ENCODE measurements at regions not wholly inside any gene's neighbourhood (a gene's known extent, or its start where the extent isn't known, plus 50 kb on each side); places are given as distances from the start of the nearest gene placed in this dataset.
"Not testable (repeated sequence)": the region's sequence is repeated elsewhere in the genome, so short reads cannot be mapped to it uniquely, and the experiment has no call there.

DNA sequence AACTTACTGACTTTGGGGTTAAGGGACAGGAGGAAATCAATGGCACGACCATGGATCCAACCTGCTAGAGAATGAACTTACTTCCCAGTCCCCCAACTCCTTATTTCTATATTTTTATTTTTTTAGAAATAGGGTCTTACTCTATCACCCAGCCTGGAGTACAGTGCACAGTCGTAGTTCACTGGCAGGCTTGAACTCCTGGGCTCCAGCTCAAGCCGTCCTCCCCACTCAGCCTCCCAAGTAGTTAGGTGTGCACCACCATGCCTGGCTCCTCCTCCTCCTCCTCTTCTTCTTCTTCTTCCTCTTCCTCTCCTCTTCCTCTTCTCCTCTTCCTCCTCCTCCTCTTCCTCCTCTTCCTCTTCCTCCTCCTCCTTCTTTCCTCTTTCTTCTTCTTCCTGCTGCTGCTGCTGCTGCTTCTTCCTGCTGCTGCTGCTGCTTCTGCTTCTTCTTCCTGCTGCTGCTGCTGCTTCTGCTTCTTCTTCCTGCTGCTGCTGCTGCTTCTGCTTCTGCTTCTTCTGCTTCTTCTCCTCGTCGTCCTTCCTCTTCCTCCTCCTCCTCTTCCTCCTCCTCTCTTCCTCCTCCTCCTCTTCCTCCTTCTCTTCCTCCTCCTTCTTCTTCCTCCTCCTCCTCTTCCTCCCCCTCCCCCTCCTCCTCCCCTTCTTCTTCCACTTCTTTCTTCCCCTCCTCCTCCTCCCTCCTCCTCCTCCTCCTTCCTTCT lies 390.1 kb upstream of the RGS6 start:
- DNase-seq = no peak

DNA sequence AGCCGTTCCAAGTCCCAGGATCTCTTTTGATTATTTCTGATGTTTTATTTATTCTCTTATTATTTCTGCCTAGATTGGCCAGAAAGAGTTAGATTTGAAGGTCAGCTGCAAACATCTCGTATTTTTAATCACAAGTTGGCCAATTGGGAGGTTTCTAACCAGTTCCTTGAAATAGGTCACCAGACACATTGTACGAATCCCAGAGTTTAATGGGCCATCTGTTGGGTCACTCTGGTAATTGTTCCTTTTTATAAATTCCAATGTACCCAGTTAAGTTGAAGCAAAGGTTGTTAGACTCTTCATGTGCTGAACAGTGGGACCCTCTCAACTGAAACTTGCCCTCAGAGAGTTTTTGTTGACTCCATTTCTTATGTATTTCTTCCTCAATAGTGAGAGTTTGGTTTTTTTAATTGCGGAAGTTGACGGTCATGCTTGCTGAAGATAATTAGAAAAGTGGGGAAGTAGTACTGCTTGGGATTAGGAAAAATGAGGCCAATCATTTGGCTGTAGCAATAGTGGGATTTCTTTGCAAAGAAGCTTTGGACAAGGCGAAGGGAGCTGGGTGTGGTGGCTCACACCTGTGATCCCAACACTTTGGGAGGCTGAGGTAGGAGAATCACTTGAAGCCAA lies 382.7 kb upstream of the RGS6 start:
- DNase-seq = peak in 2 of 3 donors; percentile 19 to 33

- no peak for DNase-seq
Measured at GRCh38 chr14:71550367-71550766, 381.9 kb upstream of the RGS6 start.

DNA sequence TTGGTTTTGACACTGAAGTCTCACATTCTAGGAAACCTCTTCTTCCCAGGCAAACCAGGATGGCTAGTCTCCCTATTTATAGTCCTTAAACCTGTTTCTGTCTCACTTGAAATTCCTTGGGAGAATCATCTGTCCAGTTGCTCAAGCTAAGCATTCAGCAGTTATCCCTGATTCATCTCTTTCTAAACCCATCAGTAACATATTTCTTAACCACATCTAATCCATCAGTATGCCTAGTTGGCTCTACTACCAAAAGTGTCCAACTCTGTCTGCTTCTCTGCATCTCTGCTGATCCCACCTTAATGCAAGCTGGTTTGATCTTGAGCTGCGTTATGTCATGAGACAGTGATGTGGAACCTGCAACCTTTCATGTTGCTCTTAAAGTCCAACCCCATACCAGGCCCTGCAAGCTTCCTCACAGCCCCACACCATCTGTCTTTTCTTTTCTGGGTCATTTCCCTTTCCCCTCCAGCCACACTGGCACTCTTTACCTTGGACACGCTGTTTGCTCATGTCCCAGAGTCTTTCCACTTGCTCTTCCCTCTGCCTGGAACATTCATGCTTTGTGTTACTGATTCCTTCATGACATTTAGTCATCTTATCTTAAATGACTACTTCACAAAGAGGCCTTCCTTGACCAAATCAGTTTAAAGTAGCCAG lies 380.8 kb upstream of the RGS6 start:
- peak in 1 of 3 donors; percentile 37 for DNase-seq

- no peak for DNase-seq
Measured at GRCh38 chr14:71552809-71553208, 379.4 kb upstream of the RGS6 start.

DNA sequence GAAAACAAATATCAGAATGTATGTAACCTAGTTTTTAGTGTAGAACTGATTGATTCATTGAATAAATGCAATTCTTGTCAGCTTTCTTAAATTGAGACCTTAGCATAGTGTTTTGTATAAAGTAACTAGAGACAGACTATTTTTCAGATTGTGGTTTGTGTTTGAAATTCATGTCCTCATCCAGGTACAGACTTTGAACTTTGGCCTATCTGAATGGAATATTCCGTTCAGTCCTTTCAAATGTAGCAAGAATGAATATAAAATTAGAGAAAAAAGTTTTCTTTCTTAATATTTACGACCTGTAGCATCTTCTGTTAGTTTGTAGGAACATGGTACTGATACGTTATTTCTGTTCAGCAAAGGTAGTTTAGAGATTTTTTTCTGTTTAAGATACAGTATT lies 378.4 kb upstream of the RGS6 start:
- DNase-seq = no peak

GRCh38 chr14:71554323-71554722 lies 377.9 kb upstream of the RGS6 start:
- peak in 1 of 3 donors; percentile 9 for DNase-seq

GRCh38 chr14:71554959-71555612 lies 377.1 kb upstream of the RGS6 start:
- no peak for DNase-seq

DNA sequence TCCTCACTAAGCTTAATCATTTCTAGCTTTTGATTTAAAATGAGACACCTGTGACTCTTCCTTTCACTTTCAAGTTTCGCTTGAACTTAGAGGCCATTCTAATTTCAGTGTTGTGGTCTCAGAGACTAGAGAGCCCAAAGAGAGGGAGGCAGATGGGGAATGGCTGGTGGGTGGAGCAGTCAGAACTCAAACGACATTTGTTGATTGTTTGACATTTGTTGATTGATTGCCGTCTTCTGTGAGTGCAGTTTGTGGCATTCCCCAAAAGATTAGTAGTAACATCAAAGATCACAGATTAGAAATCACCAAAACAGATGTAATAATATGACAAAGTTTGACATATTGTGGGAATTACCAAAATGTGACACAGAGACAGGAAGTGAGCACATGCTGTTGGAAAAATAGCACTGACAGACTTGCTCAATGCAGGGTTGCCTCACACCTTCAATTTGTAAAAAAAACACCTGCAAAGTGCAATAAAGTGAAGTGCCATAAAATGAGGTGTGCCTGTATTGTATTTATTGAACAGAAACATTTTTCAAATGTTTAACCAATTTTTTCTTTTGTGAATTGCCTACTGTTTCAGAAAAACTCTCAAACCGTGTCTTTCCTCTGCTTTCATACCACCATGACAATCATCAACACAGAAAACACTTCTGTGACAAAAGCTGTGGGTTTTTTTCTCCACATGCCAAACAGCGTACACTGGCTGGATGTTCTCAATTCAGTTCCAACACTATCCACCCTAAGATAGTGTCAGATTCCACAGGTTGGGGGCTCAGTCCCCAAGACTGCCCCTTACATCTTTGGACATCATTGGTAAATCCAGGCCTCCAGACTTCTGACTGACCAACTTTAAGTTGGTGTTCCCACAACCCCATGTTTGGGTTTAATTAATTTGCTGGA lies 376.3 kb upstream of the RGS6 start:
- peak; percentile 49 to 86 (median 78) for DNase-seq

DNA sequence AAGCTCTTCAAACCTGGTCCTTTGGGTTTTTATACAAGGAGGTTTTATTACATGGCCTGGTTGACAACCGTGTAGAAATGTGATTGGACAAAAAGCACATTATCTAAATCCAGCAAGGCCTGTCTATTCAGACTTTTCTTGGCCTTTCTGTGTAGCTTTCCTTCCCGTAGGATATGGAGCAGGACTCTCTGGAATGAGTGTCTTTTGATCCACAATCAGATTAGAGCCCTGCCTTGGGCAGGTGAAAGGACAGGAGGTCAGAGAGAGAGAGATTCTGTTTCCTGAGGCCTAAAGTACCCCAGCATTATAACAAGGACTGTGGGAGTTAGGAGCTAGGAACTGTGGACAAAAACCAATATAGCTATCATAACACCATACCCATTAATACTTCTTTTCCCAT lies 375.5 kb upstream of the RGS6 start:
- no peak for DNase-seq

- DNase-seq = no peak
Measured at GRCh38 chr14:71557351-71557750, 374.9 kb upstream of the RGS6 start.

- not testable (repeated sequence) for DNase-seq
Measured at GRCh38 chr14:71558943-71559342, 373.3 kb upstream of the RGS6 start.

DNA sequence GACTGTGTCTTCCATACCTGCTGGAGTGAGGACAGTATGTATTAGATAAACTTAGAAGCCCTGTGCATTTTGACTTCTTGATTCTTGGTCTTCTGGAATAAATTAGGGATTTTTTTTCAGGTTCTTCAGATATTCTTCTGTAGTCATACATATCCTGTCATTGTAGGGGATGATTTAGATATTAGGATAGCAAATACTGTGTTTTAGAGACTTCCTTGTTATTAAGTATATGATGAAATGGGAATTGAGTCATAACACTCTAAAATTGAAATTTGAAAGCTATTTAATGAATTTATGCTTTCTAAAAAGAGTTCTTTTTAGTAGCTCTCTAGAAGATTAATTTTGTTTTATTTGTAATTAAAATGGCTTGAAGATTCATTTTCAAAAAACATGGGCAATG lies 371.5 kb upstream of the RGS6 start:
- DNase-seq = peak in 2 of 3 donors; percentile 45 to 54

DNA sequence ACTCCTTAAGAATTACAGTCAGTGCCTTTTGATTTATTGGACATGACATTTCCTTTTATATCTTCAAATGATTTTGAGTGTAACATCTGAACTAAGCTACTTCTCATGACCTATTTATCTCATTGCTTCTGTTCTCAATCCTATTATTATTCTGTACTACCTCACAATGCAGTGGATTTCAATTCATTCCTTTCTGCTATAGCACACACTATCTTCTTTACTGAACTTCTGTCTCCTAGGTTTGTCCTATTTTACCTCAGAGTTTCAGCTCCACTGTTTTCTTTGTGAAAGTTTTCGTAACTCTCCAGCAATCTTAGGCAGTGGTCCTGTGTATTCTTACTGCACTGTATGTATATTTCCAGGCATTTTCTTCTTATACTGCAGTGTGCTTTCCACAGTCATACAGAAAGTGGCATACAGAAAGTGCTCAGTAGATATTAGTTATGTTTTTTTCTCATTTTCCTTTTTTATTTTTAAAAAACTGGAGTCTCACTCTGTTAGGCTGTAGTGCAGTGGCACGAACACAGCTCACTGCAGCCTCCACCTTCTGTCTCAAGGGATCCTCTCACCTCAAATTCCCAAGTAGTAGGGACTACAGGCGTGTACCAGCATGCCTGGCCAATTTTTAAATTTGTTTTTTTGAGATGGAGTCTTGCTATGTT lies 368.6 kb upstream of the RGS6 start:
- no peak for DNase-seq

GRCh38 chr14:71566276-71566675 lies 366.0 kb upstream of the RGS6 start:
- DNase-seq = peak in 2 of 3 donors; percentile 27 to 30

DNA sequence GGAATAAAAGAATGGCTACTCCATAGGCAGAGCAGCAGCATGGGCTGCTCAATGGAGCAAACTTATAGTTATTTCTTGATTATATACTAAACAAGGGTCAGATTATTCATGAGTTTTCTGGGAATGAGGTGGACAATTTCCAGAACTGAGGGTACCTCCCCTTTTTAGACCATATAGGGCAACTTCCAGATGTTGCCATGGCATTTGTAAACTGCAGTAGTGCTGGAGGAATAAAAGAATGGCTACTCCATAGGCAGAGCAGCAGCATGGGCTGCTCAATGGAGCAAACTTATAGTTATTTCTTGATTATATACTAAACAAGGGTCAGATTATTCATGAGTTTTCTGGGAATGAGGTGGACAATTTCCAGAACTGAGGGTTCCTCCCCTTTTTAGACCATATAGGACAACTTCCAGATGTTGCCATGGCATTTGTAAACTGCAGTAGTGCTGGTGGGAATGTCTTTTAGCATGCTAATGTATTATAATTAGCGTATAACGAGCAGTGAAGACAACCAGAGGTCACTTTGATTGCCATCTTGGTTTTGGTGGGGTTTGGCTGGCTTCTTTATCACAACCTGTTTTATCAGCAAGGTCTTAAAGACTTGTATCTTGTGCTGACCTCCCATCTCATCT lies 364.6 kb upstream of the RGS6 start:
- not testable (repeated sequence) for DNase-seq

DNA sequence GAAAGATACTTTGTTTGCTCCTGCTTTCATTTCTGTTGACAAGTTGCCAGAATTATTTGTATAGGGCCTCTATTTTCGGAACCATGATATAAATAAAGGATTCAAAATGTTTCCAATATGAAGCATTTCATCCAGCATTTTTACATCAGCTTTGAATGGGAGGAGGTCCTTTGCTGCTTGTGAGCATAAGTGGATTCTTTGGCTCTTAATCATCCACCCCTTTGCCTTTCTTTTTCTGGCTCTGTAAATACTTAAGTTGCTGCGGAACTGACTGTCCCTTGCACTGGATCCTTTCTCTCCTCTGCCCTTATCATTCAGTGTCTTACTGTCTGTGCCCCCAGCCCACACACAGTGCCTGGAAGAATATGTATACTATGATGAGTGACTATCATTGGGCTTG lies 357.3 kb upstream of the RGS6 start:
- DNase-seq = no peak

DNA sequence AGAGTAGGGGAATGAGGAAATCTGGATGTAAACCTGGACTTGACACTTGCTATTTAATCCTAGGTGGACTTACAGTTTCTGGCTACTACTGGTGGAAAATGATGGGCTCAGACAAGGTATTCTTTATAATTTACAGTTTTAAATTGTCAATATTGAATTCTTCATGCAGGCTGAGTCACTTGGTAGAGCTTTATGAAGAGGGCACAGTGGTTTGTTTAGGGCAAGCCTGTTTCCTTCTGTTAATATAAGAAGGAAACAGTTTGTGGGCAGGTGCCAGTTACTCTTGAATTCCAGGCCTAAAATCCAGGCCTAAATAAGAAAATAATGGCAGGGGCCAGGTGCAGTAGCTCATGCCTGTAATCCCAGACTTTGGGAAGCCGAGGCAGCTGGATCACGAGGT lies 355.8 kb upstream of the RGS6 start:
- no peak for DNase-seq

DNA sequence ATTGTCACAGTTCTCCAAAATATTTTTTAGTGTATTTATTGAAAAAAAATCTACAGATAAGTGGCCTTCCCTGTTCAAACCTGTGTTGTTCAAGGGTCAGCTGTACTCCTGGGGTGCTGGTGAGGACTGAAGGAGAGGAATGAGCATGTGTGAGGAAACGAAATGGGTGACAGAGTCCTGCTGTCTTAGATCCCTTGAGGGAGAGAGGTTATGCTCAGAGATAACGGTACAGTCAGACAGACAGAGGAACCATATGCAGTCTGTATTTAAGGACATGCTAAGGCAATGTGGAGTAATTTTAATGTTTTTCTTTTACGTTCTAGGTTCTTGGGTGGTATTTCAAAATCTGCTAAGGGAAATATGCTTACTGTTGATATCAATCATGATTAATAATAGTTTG lies 352.9 kb upstream of the RGS6 start:
- no peak for DNase-seq

DNA sequence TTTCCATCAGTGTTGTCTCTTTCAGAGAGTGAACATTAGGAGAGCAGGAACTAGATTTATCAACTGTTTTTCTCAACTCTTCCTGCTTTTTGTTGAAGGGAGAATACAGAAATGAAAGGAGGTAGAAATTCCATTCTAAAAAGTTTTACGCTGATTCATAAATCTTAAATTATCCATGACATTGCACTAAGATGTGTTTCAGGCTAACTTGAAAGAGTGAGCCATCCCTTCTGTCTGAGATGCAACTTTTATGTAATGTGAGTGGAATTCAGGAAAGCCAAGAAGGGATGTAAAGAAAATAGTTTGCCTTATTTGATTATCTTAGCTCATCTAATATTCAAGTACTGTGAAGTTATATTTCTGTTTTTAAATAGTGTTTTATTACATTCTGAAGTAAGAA lies 349.5 kb upstream of the RGS6 start:
- peak in 2 of 3 donors; percentile 32 to 56 for DNase-seq

GRCh38 chr14:71583194-71583593 lies 349.0 kb upstream of the RGS6 start:
- peak; percentile 33 to 42 (median 35) for DNase-seq

Measured in suppressor macrophage treated with lipopolysaccharide for 1 hour (primary cell).